SK-N-MC (cell line): ENCODE measurements at regions not wholly inside any gene's neighbourhood (a gene's known extent, or its start where the extent isn't known, plus 50 kb on each side); places are given as distances from the start of the nearest gene placed in this dataset.

Experiments used
- DNase-seq: peaks from one replicate; pipeline ENCODE4 v3.0.0-alpha.2; 2011; ENCODE audit warnings: low read depth, low spot score
- H3K27ac ChIP-seq: fragments of 200-600 bp; sonication (generic); 2 replicates; pipeline ENCODE4 v1.5.1; 2016; ENCODE audit warnings: mixed run types
- H3K36me3 ChIP-seq: fragments of 200-600 bp; sonication (generic); 2 replicates; pipeline ENCODE4 v1.6.1; 2017; ENCODE audit warnings: antibody characterized with exemption, low read length, mixed read lengths; ENCODE audit not compliant: insufficient read depth
- H3K4me3 ChIP-seq: fragments of 200-600 bp; sonication (generic); 2 replicates; pipeline ENCODE4 v1.5.1; 2016
- H3K9ac ChIP-seq: fragments of 200-600 bp; sonication (generic); 2 replicates; pipeline ENCODE4 v1.8.0; 2017; ENCODE audit warnings: mixed run types, mixed read lengths; ENCODE audit not compliant: insufficient read length
- H3K9me3 ChIP-seq: fragments of 200-600 bp; sonication (generic); 2 replicates; pipeline ENCODE4 v1.6.1; 2017; ENCODE audit warnings: low read depth, mild to moderate bottlenecking, antibody characterized with exemption, low read length, moderate library complexity, mixed read lengths
- EZH2 ChIP-seq: fragments of 200-600 bp; sonication (generic); IDR thresholded peaks from one replicate; pipeline ENCODE4 v1.6.1; 2017; ENCODE audit warnings: antibody characterized with exemption
- FOXP2 ChIP-seq: optimal IDR thresholded peaks from 2 replicates; pipeline ENCODE3; 2011; ENCODE audit warnings: mild to moderate bottlenecking, moderate library complexity; ENCODE audit not compliant: insufficient read depth; ENCODE audit errors: extremely low read length, control extremely low read depth
- POLR2AphosphoS5 ChIP-seq: IDR thresholded peaks from 2 replicates; pipeline ENCODE4 v1.6.1; 2012; ENCODE audit warnings: mild to moderate bottlenecking, low read depth, low read length, borderline replicate concordance

DNA sequence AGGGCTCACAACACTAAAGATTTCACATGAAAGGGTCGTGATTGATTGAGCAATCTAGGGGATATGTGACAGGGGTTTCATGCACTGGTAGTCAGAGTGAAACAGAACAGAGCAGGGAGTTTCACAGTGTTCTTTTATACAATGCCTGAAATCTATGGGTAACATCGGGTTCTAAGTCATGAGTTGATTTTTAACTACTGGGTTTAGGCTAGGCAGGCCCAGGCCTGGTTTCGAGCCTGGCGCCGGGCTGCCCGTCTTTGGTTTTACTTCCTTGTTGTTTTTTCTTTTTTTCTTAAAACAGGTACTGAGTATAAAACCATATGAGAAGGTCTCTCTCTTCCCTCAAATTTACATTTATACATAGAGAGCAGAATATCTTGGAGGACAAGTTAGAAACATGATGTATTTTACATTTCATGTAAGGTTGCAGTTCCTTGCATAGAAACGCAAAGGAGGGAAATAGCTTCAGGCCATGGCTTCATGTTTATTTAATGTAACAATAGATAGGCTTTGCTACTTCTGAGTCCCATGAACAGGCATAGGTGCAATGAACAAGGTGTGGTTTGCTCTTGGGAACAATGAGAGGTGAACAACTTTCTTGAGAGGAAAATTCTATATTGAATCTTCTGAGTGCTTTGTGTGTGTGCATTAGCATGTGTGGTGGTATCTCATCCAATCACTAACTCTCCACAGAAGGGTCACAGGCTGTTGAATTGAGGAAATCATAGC, 128.9 kb upstream of the RXFP2 start:
- H3K36me3 ChIP-seq, result no peaks in the 10 kb centered on the region
- H3K4me3 ChIP-seq, result no peak overlapping the region
- TF ChIP-seq EZH2, result no peak
- no peak for TF ChIP-seq POLR2AphosphoS5
- DNase-seq, result no peak
- no peak overlapping the region for H3K9ac ChIP-seq
- no peaks in the 10 kb centered on the region for H3K9me3 ChIP-seq
- H3K27ac ChIP-seq, result no peak overlapping the region

DNA sequence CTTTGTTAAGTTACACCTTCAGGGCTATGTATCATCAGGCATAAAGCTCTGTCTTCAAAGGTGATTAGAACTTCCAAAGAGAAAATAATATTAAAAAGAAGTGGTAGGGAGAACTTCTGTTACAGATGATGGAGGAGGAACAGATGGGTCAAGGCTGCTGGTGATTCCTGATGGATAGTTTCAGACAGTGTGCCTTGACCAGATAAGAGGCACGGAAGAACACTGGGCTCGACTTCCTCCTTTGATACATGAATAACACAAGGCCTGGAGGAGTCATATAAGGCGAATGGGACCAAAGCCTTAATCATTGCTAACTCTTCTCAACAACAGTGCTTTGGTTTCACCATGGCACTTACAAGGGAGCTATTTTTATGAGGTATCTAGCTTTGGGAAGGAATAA, 128.1 kb upstream of the RXFP2 start:
- DNase-seq, result no peak

DNA sequence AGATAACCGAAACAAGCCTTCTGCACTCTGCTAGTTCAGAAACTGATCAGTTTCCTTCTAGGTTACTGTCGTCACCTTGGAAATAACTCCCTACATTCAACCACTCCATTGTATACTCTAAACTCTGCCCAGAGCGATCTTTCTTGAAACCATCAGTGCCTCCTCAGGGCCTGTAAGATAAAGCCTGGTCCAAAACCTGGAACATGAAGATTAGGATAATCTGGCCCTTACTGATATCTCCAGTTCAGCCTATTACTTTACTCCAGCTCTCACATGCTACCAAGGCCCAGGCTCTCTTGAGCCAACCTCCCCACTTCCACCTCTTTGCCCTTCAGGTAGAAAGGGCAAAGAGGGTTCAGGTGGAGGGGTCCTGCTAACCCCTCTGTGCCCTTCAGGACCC, 125.3 kb upstream of the RXFP2 start:
- Histone ChIP-seq H3K9me3 (no peaks in the 10 kb centered on the region), H3K4me3 (no peak overlapping the region), H3K9ac (no peak overlapping the region), H3K36me3 (no peaks in the 10 kb centered on the region), H3K27ac (no peak overlapping the region)
- no peak for TF ChIP-seq FOXP2
- no peak for TF ChIP-seq EZH2
- TF ChIP-seq POLR2AphosphoS5, result no peak
- DNase-seq, result no peak

More for the DNA sequence above, 128.1 kb upstream of the RXFP2 start:
- TF ChIP-seq POLR2AphosphoS5 (no peak), EZH2 (no peak), FOXP2 (no peak)
- Histone ChIP-seq H3K9ac (no peak overlapping the region), H3K36me3 (no peaks in the 10 kb centered on the region), H3K4me3 (no peak overlapping the region), H3K9me3 (no peaks in the 10 kb centered on the region), H3K27ac (no peak overlapping the region)

DNA sequence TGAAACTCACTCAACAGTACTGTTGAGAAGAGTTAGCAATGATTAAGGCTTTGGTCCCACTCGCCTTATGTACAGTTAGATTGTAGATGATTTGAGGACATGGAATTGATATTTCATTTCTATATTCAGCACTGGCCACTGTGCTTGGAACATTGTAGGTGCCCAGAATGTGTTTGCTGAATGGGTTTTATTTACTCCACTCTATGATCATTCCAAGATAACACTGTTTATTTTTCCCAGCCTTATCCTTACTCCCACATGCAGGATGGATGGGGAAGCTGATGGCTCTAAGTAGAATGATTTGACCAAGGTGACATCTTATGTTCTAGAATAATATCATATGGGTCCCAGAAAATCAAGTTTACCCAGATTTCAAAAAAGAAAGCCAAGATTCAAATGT, 124.6 kb upstream of the RXFP2 start:
- H3K27ac ChIP-seq, result no peak overlapping the region
- TF ChIP-seq FOXP2 (no peak), EZH2 (no peak), POLR2AphosphoS5 (no peak)

DNA sequence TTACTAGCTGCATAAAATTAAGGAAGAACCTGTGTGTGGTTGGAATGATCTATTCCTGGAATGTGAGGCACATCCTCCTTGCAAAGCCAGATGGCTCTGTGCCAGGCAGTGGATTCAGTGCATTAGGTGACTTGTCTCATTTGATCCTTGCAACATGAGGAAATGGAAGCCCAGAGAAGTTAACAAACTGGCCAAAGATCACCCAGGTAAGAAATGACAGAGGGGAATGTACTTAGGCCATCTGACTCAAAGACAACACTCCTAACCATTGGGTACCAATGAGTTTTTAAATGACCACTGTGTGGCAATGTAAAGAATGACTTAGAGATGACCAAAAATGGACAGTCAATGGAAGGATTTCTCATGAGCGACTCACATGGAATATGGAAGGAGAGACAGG, 114.2 kb upstream of the RXFP2 start:
- no peaks in the 10 kb centered on the region for H3K36me3 ChIP-seq
- no peak for DNase-seq
- no peak overlapping the region for H3K9ac ChIP-seq
- no peak overlapping the region for H3K4me3 ChIP-seq
- H3K27ac ChIP-seq, result no peak overlapping the region
- no peaks in the 10 kb centered on the region for H3K9me3 ChIP-seq
- TF ChIP-seq FOXP2 (no peak), POLR2AphosphoS5 (no peak), EZH2 (no peak)

More for the DNA sequence above, 124.6 kb upstream of the RXFP2 start:
- Histone ChIP-seq H3K4me3 (no peak overlapping the region), H3K9me3 (no peaks in the 10 kb centered on the region), H3K9ac (no peak overlapping the region), H3K36me3 (no peaks in the 10 kb centered on the region)
- no peak for DNase-seq

DNA sequence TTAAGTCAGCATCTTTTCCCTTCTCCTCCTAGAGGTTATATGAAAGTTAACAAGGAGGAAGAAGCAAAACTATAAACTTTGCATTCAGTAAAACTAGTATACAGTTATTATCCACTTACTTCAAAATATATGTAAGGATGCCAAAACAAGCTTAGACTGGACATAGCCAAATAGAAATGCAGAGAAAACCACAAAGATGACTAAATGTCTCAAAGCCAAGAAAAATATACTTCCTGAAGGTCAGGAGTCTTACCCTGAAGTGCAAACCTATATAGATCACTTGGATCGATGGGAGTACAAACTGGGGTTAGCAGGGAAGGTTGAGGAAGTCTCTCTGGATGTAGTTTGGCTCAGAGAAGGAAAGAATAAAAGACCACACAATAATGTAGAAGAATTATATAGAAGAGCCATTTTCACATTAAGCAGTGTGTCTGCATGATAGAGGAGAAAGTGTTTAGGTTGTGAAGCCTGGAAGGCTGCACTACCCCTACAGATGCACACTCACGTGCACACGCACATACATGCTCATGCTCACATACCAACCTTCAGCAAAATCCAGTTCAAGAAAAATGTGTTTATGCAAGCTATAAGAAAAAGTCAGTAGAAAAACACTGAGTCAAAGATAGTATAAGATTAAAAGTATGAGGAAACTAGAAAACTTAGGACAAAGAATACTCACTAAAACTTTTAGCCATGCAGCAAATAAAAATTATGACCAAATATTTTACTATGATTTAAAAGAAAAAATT, 112.1 kb upstream of the RXFP2 start:
- Histone ChIP-seq H3K9me3 (no peaks in the 10 kb centered on the region), H3K36me3 (no peaks in the 10 kb centered on the region), H3K4me3 (no peak overlapping the region), H3K9ac (no peak overlapping the region), H3K27ac (no peak overlapping the region)
- TF ChIP-seq FOXP2, result no peak
- TF ChIP-seq POLR2AphosphoS5, result no peak
- no peak for TF ChIP-seq EZH2
- no peak for DNase-seq

DNA sequence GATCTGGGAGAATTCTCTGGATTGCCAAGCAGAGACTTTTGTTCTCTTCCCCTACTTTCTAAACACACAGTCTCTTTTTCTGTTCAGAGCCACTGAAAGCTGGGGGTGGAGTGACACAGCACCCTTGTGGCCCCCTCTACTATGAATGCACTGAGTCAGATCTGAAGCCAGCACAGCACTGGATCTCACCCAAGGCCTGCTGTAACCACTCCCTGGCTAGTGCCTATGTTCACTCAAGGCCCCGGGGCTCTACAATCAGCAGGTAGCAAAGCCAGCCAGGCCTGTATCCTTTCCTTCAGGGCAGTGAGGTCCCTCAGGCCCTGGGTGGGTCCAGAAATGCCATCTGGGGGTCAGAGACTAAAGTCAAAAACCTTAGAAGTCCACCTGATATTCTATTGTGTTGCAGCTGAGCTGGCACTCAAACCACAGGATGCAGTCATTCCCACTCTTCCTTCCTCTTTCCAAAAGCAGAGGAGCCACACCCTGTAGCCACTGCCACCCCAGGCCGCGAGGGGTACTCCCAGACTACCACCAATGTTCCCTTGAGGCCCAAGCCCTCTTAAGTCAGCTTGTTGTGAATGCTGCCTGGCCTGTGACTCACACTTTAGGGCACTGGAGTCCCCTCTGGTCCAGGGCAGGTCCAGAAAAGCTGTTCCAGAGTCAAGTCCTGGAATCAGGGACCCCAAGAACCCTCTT, 110.1 kb upstream of the RXFP2 start:
- Histone ChIP-seq H3K4me3 (no peak overlapping the region), H3K9ac (no peak overlapping the region), H3K36me3 (no peaks in the 10 kb centered on the region), H3K9me3 (no peaks in the 10 kb centered on the region), H3K27ac (no peak overlapping the region)
- no peak for DNase-seq
- no peak for TF ChIP-seq POLR2AphosphoS5
- TF ChIP-seq EZH2, result no peak
- no peak for TF ChIP-seq FOXP2

DNA sequence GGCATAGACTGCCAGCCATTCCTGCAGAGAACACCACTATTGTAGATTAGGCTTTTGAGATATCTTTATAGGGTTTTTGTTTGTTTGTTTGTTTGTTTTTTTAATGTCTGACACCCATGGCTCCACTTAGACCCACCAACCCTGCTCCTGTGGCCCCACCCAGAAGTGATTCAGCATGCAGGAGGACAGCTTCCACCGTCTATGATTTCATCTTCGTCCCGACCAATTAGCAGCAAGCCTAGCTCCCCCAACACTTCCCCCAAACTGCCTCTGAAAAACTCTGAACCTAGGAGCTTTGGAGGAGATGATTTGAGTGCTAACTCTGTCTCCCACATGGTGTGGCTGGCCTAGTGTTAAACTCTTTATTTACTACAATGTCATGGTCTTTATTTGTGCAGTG, 108.3 kb upstream of the RXFP2 start:
- Histone ChIP-seq H3K9ac (no peak overlapping the region), H3K9me3 (no peaks in the 10 kb centered on the region), H3K27ac (peak overlapping the region; percentile 85; the same call in 1 of the 2 replicates), H3K4me3 (no peak overlapping the region), H3K36me3 (no peaks in the 10 kb centered on the region)
- DNase-seq, result no peak
- TF ChIP-seq EZH2 (no peak), POLR2AphosphoS5 (no peak), FOXP2 (no peak)
